MCF 10A (cell line): ENCODE measurements at regions not wholly inside any gene's neighbourhood (a gene's known extent, or its start where the extent isn't known, plus 50 kb on each side); places are given as distances from the start of the nearest gene placed in this dataset.

ENCODE experiments used
- BruUV-seq: library from RNA; stranded (reverse); fragments of 400-500 nt; replicated peaks from 2 replicates; lab custom pipeline; 2021; lab: Mats Ljungman, UMichigan
- CTCF ChIA-PET: fragments of 300-600 bp; sonication (Branson Sonifier 250); formaldehyde crosslinking; extraction: SDS; loops from one replicate; lab custom pipeline; 2021; ENCODE audit warnings: antibody characterized with exemption, inconsistent platforms; lab: Yijun Ruan, JAX
- POLR2A ChIA-PET: fragments of 300-600, 350-650 bp; sonication (Branson Sonifier 250); formaldehyde crosslinking; extraction: SDS; loops from one replicate; lab custom pipeline; 2020; ENCODE audit warnings: antibody characterized with exemption, inconsistent platforms; lab: Yijun Ruan, JAX
- DNase-seq: peaks from one replicate; pipeline ENCODE4 v3.0.0-alpha.2; 2018; ENCODE audit not compliant: unreplicated experiment
- H3K27ac Mint-ChIP-seq: one replicate; pipeline ENCODE4 v1.8.0; 2022; ENCODE audit warnings: mild to moderate bottlenecking, low read depth, mixed read lengths; ENCODE audit not compliant: unreplicated experiment
- H3K27me3 Mint-ChIP-seq: one replicate; pipeline ENCODE4 v1.8.0; 2022; ENCODE audit warnings: mixed read lengths; ENCODE audit not compliant: insufficient read depth, unreplicated experiment
- H3K36me3 Mint-ChIP-seq: one replicate; pipeline ENCODE4 v1.8.0; 2022; ENCODE audit warnings: mild to moderate bottlenecking, moderate library complexity, mixed read lengths; ENCODE audit not compliant: insufficient read depth, unreplicated experiment
- H3K4me1 Mint-ChIP-seq: one replicate; pipeline ENCODE4 v1.8.0; 2022; ENCODE audit warnings: mixed read lengths; ENCODE audit not compliant: insufficient read depth, unreplicated experiment
- H3K4me3 Mint-ChIP-seq: one replicate; pipeline ENCODE4 v1.8.0; 2022; ENCODE audit warnings: mild to moderate bottlenecking, moderate library complexity, mixed read lengths; ENCODE audit not compliant: unreplicated experiment
- H3K9me3 Mint-ChIP-seq: one replicate; pipeline ENCODE4 v1.8.0; 2022; ENCODE audit warnings: mixed read lengths; ENCODE audit not compliant: unreplicated experiment
- CTCF ChIP-seq: fragments of 200-600 bp; IDR thresholded peaks from one replicate; pipeline ENCODE4 v1.8.0; 2022; ENCODE audit warnings: antibody characterized with exemption, mild to moderate bottlenecking; ENCODE audit not compliant: unreplicated experiment
- intact Hi-C: fragments of 100-400 bp; cut with micrococcal nuclease; formaldehyde crosslinking; loops from 2 replicates; pipeline ENCODE4 v1.14.1; 2022

GRCh38 chr20:50392138-50392866 is 117.9 kb upstream of the PTPN1 start:
- ChIA-PET CTCF (interaction anchor here (0.6 kb wide), 2 partner anchors 537 to 848 kb away, joined by 3 read pairs; no protein-coding TSS in a partner anchor), POLR2A (no interaction called here)
- no TSS peak for BruUV-seq
- no peak for TF ChIP-seq CTCF
- intact Hi-C loops = no loop called here
- peaks cover 22% of the 10 kb centered on the region for H3K4me1 Mint-ChIP-seq
- no peaks in the 10 kb centered on the region for H3K27me3 Mint-ChIP-seq
- DNase-seq = no peak
- no peak overlapping the region for H3K4me3 Mint-ChIP-seq
- no peaks in the 10 kb centered on the region for H3K9me3 Mint-ChIP-seq
- no peaks in the 10 kb centered on the region for H3K36me3 Mint-ChIP-seq
- H3K27ac Mint-ChIP-seq = no peak overlapping the region

GRCh38 chr20:50393242-50393641 is 116.9 kb upstream of the PTPN1 start:
- intact Hi-C loops = no loop called here
- Mint-ChIP-seq H3K9me3 (no peaks in the 10 kb centered on the region), H3K36me3 (no peaks in the 10 kb centered on the region), H3K27ac (no peak overlapping the region), H3K4me3 (no peak overlapping the region), H3K27me3 (no peaks in the 10 kb centered on the region), H3K4me1 (peaks cover 22% of the 10 kb centered on the region)
- no TSS peak for BruUV-seq
- no peak for TF ChIP-seq CTCF
- no peak for DNase-seq
- POLR2A ChIA-PET = interaction anchor here (1.0 to 1.2 kb wide), 2 partner anchors 11 to 28 kb away, joined by 3 read pairs; no protein-coding TSS in a partner anchor
- CTCF ChIA-PET = interaction anchor here (0.8 kb wide), 1 partner anchor 10 kb away, joined by 3 read pairs; no protein-coding TSS in a partner anchor

GRCh38 chr20:50393990-50394561 is 116.1 kb upstream of the PTPN1 start:
- ChIA-PET CTCF (interaction anchor here (0.6 kb wide), 1 partner anchor 192 kb away, joined by 3 read pairs; no protein-coding TSS in a partner anchor), POLR2A (interaction anchor here (0.5 to 1.9 kb wide), 6 partner anchors 12 to 69 kb away, joined by 3 to 6 read pairs (median 4); no protein-coding TSS in a partner anchor)
- DNase-seq = no peak
- intact Hi-C loops = no loop called here
- BruUV-seq = no TSS peak
- no peak for TF ChIP-seq CTCF
- H3K36me3 Mint-ChIP-seq = no peaks in the 10 kb centered on the region
- no peaks in the 10 kb centered on the region for H3K9me3 Mint-ChIP-seq
- H3K27ac Mint-ChIP-seq = peak overlapping the region; percentile 83
- H3K4me3 Mint-ChIP-seq = no peak overlapping the region
- no peaks in the 10 kb centered on the region for H3K27me3 Mint-ChIP-seq
- peaks cover 22% of the 10 kb centered on the region for H3K4me1 Mint-ChIP-seq

GRCh38 chr20:50394569-50394968 is 115.6 kb upstream of the PTPN1 start:
- Mint-ChIP-seq H3K27me3 (no peaks in the 10 kb centered on the region), H3K9me3 (no peaks in the 10 kb centered on the region), H3K4me3 (no peak overlapping the region), H3K27ac (peak overlapping the region; percentile 83), H3K4me1 (peaks cover 23% of the 10 kb centered on the region), H3K36me3 (no peaks in the 10 kb centered on the region)
- no peak for TF ChIP-seq CTCF
- POLR2A ChIA-PET = interaction anchor here (0.5 to 1.9 kb wide), 7 partner anchors 13 to 74 kb away, joined by 3 to 6 read pairs (median 4); no protein-coding TSS in a partner anchor
- CTCF ChIA-PET = interaction anchor here (0.6 to 1.3 kb wide), 3 partner anchors 15 to 76 kb away, joined by 3 to 4 read pairs (median 3); no protein-coding TSS in a partner anchor
- no peak for DNase-seq
- intact Hi-C loops = no loop called here
- no TSS peak for BruUV-seq
